Liver (tissue), 3 donors: ENCODE measurements at regions not wholly inside any gene's neighbourhood (a gene's known extent, or its start where the extent isn't known, plus 50 kb on each side); places are given as distances from the start of the nearest gene placed in this dataset.

Experiments used
- CTCF ChIP-seq: fragments of 150-350 bp; IDR thresholded peaks from 2 replicates; pipeline ENCODE4 v1.5.1; 2017; ENCODE audit warnings: improper control_type of control experiment, low read depth, low read length; ENCODE audit not compliant: missing input control
- GABPA ChIP-seq, 2 donors: IDR thresholded peaks in 1 of 2; conservative IDR thresholded peaks in 1 of 2; 2 replicates each; pipeline ENCODE4 v1.6.1; 2016; ENCODE audit warnings: antibody characterized with exemption in 2 of 2, mild to moderate bottlenecking in 1 of 2, moderate library complexity in 1 of 2
- RAD21 ChIP-seq, 2 donors: IDR thresholded peaks; 2 replicates each; pipeline ENCODE4 v1.6.1; 2016; ENCODE audit warnings: antibody characterized with exemption in 2 of 2, mild to moderate bottlenecking in 2 of 2
- donor health status: healthy.
- donor health status: healthy.

DNA sequence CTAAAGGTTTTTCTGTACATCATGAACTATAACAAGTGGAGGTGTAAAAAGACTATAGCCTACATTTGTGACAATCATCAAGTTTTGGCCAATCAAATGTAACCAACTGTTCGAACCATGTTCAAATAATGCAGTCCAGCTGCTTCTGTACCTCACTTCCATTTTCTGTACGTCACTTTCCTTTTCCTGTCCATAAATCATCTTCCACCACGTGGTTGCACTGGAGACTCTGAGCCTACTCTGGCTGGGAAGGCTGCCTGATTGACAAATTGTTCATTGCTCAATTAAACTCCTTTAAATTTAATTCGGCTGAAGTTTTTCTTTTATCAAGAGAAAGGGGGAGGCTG, 270.4 kb upstream of the JARID2 start:
- no peak for TF ChIP-seq GABPA (IDR thresholded peaks at IDR 0.05 in 1 of 2, conservative IDR thresholded peaks at IDR 0.05 in 1 of 2)
- TF ChIP-seq CTCF: no peak
- no peak for TF ChIP-seq RAD21 (IDR thresholded peaks at IDR 0.05)
